ENCODE measurements at regions not wholly inside any gene's neighbourhood (a gene's known extent, or its start where the extent isn't known, plus 50 kb on each side); places are given as distances from the start of the nearest gene placed in this dataset.

DNA sequence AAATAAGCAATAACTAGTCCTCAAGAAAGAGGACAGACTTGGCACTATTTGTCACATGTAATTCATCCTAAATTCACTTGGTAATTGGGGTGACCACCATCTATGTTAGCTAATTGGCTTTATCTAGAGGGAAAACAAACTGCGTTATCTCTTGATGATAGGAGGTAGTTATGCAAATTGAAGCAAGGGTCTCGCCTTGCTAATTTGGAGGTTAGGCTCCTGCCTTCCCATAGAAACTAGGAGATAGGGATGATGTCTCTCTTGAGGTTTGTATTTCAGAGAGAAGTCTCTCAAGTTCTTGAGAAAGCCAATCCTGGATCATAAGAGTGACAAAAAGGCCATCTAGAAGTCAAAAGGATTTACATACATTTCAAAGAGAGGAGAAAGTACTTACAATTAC is 179.9 kb downstream of the SLITRK6 start (continued):
- TF ChIP-seq GRHL2 (CRISPR knock-in tag; IDR thresholded peaks at IDR 0.05; ENCODE audit: insufficient replicate concordance, severe bottlenecking): no peak
- no peak for TF ChIP-seq ZNF219 (CRISPR knock-in tag; IDR thresholded peaks at IDR 0.05; ENCODE audit: borderline replicate concordance)
- no peak for TF ChIP-seq GTF2I (CRISPR knock-in tag; conservative IDR thresholded peaks at IDR 0.05)
- TF ChIP-seq, protein P1, sequence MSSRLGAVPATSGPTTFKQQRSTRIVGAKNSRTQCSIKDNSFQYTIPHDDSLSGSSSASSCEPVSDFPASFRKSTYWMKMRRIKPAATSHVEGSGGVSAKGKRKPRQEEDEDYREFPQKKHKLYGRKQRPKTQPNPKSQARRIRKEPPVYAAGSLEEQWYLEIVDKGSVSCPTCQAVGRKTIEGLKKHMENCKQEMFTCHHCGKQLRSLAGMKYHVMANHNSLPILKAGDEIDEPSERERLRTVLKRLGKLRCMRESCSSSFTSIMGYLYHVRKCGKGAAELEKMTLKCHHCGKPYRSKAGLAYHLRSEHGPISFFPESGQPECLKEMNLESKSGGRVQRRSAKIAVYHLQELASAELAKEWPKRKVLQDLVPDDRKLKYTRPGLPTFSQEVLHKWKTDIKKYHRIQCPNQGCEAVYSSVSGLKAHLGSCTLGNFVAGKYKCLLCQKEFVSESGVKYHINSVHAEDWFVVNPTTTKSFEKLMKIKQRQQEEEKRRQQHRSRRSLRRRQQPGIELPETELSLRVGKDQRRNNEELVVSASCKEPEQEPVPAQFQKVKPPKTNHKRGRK (CRISPR knock-in tag; IDR thresholded peaks at IDR 0.05; ENCODE audit: borderline replicate concordance): no peak
- no peak for TF ChIP-seq ZNF671 (CRISPR knock-in tag; IDR thresholded peaks at IDR 0.05)
- no peak for TF ChIP-seq TEAD1 (CRISPR knock-in tag; IDR thresholded peaks at IDR 0.05)

DNA sequence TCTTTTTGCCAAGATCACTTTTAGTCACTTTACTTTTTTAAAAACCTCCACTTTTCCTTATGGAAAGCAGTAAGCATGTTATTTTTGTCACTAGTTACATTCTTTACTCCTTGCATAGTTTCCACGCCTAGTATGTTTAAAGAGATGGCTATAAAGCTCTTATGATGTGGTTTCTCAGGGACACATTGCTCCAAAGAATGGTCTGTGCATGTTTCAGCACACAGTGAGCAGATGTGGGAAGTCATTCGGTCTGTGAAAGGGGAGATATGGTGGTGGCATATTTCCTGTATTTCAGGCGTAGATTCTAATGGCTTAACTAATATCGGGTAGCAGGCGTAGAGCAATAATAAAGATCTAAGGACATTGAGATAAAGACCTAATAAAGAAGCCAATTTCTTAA is 180.7 kb downstream of the SLITRK6 start:
- Mint-ChIP-seq H3K36me3 (peaks cover 3% of the 10 kb centered on the region), H3K27me3 (ENCODE audit: low read depth) (peaks cover 20% of the 10 kb centered on the region), H3K9me3 (peaks cover 10% of the 10 kb centered on the region), H3K27ac (no peak overlapping the region), H3K4me3 (no peak overlapping the region), H3K4me1 (no peaks in the 10 kb centered on the region; the same call in 1 of the 2 replicates)
- ATAC-seq (no peak), DNase-seq (ENCODE audit: low spot score) (no peak)
- TF ChIP-seq, protein P2, sequence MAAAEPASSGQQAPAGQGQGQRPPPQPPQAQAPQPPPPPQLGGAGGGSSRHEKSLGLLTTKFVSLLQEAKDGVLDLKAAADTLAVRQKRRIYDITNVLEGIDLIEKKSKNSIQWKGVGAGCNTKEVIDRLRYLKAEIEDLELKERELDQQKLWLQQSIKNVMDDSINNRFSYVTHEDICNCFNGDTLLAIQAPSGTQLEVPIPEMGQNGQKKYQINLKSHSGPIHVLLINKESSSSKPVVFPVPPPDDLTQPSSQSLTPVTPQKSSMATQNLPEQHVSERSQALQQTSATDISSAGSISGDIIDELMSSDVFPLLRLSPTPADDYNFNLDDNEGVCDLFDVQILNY (CRISPR knock-in tag; IDR thresholded peaks at IDR 0.05): no peak
- TF ChIP-seq, protein P3, sequence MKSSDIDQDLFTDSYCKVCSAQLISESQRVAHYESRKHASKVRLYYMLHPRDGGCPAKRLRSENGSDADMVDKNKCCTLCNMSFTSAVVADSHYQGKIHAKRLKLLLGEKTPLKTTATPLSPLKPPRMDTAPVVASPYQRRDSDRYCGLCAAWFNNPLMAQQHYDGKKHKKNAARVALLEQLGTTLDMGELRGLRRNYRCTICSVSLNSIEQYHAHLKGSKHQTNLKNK (CRISPR knock-in tag; IDR thresholded peaks at IDR 0.05): no peak
- TF ChIP-seq GABPB1 (CRISPR knock-in tag; IDR thresholded peaks at IDR 0.05): no peak
- no peak for TF ChIP-seq ZNF138 (CRISPR knock-in tag; conservative IDR thresholded peaks at IDR 0.05)
- TF ChIP-seq, protein P4, sequence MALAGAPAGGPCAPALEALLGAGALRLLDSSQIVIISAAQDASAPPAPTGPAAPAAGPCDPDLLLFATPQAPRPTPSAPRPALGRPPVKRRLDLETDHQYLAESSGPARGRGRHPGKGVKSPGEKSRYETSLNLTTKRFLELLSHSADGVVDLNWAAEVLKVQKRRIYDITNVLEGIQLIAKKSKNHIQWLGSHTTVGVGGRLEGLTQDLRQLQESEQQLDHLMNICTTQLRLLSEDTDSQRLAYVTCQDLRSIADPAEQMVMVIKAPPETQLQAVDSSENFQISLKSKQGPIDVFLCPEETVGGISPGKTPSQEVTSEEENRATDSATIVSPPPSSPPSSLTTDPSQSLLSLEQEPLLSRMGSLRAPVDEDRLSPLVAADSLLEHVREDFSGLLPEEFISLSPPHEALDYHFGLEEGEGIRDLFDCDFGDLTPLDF (CRISPR knock-in tag; IDR thresholded peaks at IDR 0.05): no peak
- no peak for TF ChIP-seq GRHL2 (CRISPR knock-in tag; IDR thresholded peaks at IDR 0.05; ENCODE audit: insufficient replicate concordance, severe bottlenecking)
- TF ChIP-seq ELF4 (CRISPR knock-in tag; IDR thresholded peaks at IDR 0.05; ENCODE audit: low read depth): no peak
- TF ChIP-seq, protein P5, sequence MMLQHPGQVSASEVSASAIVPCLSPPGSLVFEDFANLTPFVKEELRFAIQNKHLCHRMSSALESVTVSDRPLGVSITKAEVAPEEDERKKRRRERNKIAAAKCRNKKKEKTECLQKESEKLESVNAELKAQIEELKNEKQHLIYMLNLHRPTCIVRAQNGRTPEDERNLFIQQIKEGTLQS (CRISPR knock-in tag; conservative IDR thresholded peaks at IDR 0.05): no peak
- TF ChIP-seq, protein P6, sequence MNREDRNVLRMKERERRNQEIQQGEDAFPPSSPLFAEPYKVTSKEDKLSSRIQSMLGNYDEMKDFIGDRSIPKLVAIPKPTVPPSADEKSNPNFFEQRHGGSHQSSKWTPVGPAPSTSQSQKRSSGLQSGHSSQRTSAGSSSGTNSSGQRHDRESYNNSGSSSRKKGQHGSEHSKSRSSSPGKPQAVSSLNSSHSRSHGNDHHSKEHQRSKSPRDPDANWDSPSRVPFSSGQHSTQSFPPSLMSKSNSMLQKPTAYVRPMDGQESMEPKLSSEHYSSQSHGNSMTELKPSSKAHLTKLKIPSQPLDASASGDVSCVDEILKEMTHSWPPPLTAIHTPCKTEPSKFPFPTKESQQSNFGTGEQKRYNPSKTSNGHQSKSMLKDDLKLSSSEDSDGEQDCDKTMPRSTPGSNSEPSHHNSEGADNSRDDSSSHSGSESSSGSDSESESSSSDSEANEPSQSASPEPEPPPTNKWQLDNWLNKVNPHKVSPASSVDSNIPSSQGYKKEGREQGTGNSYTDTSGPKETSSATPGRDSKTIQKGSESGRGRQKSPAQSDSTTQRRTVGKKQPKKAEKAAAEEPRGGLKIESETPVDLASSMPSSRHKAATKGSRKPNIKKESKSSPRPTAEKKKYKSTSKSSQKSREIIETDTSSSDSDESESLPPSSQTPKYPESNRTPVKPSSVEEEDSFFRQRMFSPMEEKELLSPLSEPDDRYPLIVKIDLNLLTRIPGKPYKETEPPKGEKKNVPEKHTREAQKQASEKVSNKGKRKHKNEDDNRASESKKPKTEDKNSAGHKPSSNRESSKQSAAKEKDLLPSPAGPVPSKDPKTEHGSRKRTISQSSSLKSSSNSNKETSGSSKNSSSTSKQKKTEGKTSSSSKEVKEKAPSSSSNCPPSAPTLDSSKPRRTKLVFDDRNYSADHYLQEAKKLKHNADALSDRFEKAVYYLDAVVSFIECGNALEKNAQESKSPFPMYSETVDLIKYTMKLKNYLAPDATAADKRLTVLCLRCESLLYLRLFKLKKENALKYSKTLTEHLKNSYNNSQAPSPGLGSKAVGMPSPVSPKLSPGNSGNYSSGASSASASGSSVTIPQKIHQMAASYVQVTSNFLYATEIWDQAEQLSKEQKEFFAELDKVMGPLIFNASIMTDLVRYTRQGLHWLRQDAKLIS (CRISPR knock-in tag; IDR thresholded peaks at IDR 0.05; ENCODE audit: borderline replicate concordance): no peak
- TF ChIP-seq NFATC4 (CRISPR knock-in tag; IDR thresholded peaks at IDR 0.05): no peak
- ChIA-PET POLR2A (no interaction called here), CTCF (no interaction called here)

DNA sequence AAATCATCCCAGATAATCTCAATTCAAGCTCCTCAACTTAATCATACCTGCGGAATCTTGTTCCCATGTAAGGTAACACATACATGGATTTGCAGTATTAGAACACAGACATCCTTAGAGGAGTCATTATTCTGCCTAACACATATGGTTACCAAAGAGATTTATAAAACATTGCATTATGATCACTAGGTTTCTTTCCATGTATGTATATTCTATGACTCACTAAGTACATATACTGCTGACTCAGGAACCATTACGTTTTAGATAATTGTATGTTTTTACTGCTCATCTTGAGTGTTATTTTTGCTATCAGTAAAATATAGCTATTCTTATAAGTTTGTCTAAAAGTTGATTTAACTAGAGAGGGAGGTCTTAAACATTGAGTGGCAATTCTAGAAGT is 182.9 kb downstream of the SLITRK6 start:
- TF ChIP-seq ZNF671 (CRISPR knock-in tag; IDR thresholded peaks at IDR 0.05): no peak
- no peak for TF ChIP-seq ZNF232 (CRISPR knock-in tag; IDR thresholded peaks at IDR 0.05)
- H3K36me3 Mint-ChIP-seq: peaks cover 3% of the 10 kb centered on the region
- DNase-seq (ENCODE audit: low spot score) (no peak), ATAC-seq (no peak)
- H3K9me3 Mint-ChIP-seq: peaks cover 10% of the 10 kb centered on the region
- H3K4me1 Mint-ChIP-seq: no peaks in the 10 kb centered on the region; the same call in 1 of the 2 replicates
- H3K27me3 Mint-ChIP-seq (ENCODE audit: low read depth): peaks cover 20% of the 10 kb centered on the region
- POLR2A ChIA-PET: no interaction called here
- CTCF ChIA-PET: no interaction called here
- H3K4me3 Mint-ChIP-seq: no peak overlapping the region
- H3K27ac Mint-ChIP-seq: no peak overlapping the region
